Psoas muscle (tissue), 7 donors: ENCODE measurements at regions not wholly inside any gene's neighbourhood (a gene's known extent, or its start where the extent isn't known, plus 50 kb on each side); places are given as distances from the start of the nearest gene placed in this dataset.

Experiments
- ATAC-seq, 4 donors: fragments of 200-7000 bp; cut with Tn5 transposase; one replicate each; pipeline ENCODE4 v1.9.1; 2020; ENCODE audit warnings: moderate library complexity in 3 of 4, mild to moderate bottlenecking in 2 of 4
- DNase-seq, 2 donors: peaks; one replicate each; pipeline ENCODE4 v3.0.0-alpha.2; 2020
- H3K27ac ChIP-seq: fragments of 200-600 bp; one replicate; pipeline ENCODE4 v1.8.0; 2022
- H3K27me3 ChIP-seq, 3 donors: fragments of 200-600 bp in 1 of 3; one replicate each; pipeline versions ENCODE4 v1.6.1 to v1.8.0; 2013 to 2022; ENCODE audit warnings: low read length in 2 of 3, mild to moderate bottlenecking in 2 of 3, moderate library complexity in 1 of 3; ENCODE audit not compliant: insufficient read depth in 3 of 3
- H3K36me3 ChIP-seq, 2 donors: fragments of 200-600 bp in 1 of 2; one replicate each; pipeline versions ENCODE4 v1.6.1 to v1.8.0; 2013 to 2022; ENCODE audit warnings: low read depth in 1 of 2, mild to moderate bottlenecking in 1 of 2, moderate library complexity in 1 of 2; ENCODE audit not compliant: insufficient read depth in 1 of 2
- H3K4me1 ChIP-seq: fragments of 200-600 bp; one replicate; pipeline ENCODE4 v1.8.0; 2022
- H3K4me3 ChIP-seq: fragments of 200-600 bp; one replicate; pipeline ENCODE4 v1.8.0; 2022; ENCODE audit warnings: mild to moderate bottlenecking
- H3K9me3 ChIP-seq: fragments of 200-600 bp; one replicate; pipeline ENCODE4 v1.8.0; 2022
- CTCF ChIP-seq: fragments of 200-600 bp; IDR thresholded peaks from one replicate; pipeline ENCODE4 v1.8.0; 2022; ENCODE audit warnings: antibody characterized with exemption
- WGBS, 3 donors: extraction: QIAGEN DNeasy Blood & Tissue Kit; methylation state at CpG; one replicate each; pipeline versions ENCODE4 v1.1.6 to v1.1.7; 2013; 5-methylcytosine and 5-hydroxymethylcytosine counted together
- intact Hi-C, 2 donors: fragments of 100-400 bp; cut with DNase I; formaldehyde crosslinking; loops; one replicate each; pipeline versions ENCODE4 v1.11.0 to v1.14.2; 2022
- donor health status: healthy with polysubstance abuse.
- donor health status: DM: no; HTN: no; CAD: no; lungs with moderate emphysema.
- donor health status: Bipolar disorder and iron deficiency.
- donor health status: healthy.
- donor health status: DM: yes; HTN: yes; CAD: no.
- donor health status: DM: no; HTN: no; CAD: no.
- donor health status: DM: yes; HTN: yes; CAD: no.

GRCh38 chr6:134589512-134589911 is 271.6 kb upstream of the SGK1 start:
- TF ChIP-seq CTCF: no peak
- H3K4me1 ChIP-seq: no peaks in the 10 kb centered on the region
- no peak for ATAC-seq

GRCh38 chr6:134588267-134588666 is 270.4 kb upstream of the SGK1 start:
- DNase-seq (no peak), ATAC-seq (no peak)
- Histone ChIP-seq H3K4me1 (no peaks in the 10 kb centered on the region), H3K36me3 (no peaks in the 10 kb centered on the region), H3K9me3 (no peaks in the 10 kb centered on the region), H3K27ac (no peak overlapping the region), H3K27me3 (no peaks in the 10 kb centered on the region), H3K4me3 (no peak overlapping the region)
- TF ChIP-seq CTCF: no peak
- 94 to 97% (median 95%) methylated on average over 2 of the region's 2 CpGs for WGBS, 3 donors
- intact Hi-C loops: no loop called here

More at GRCh38 chr6:134589512-134589911, 271.6 kb upstream of the SGK1 start:
- no peak for DNase-seq
- no peaks in the 10 kb centered on the region for H3K36me3 ChIP-seq
- 75 to 85% (median 76%) methylated on average over 5 of the region's 5 CpGs for WGBS, 3 donors
- intact Hi-C loops: no loop called here
- H3K4me3 ChIP-seq: no peak overlapping the region
- no peak overlapping the region for H3K27ac ChIP-seq
- H3K27me3 ChIP-seq: no peaks in the 10 kb centered on the region
- H3K9me3 ChIP-seq: no peaks in the 10 kb centered on the region

GRCh38 chr6:134585517-134585873 is 267.6 kb upstream of the SGK1 start:
- Histone ChIP-seq H3K27me3 (no peaks in the 10 kb centered on the region), H3K4me1 (no peaks in the 10 kb centered on the region), H3K27ac (no peak overlapping the region), H3K36me3 (no peaks in the 10 kb centered on the region), H3K9me3 (no peaks in the 10 kb centered on the region), H3K4me3 (no peak overlapping the region)
- TF ChIP-seq CTCF: no peak
- DNase-seq (no peak), ATAC-seq (no peak)
- intact Hi-C loops: no loop called here
- 73 to 82% (median 76%) methylated on average over 8 of the region's 8 CpGs for WGBS, 3 donors

- 66 to 77% (median 72%) methylated on average over 2 of the region's 2 CpGs for WGBS, 3 donors
- Histone ChIP-seq H3K36me3 (no peaks in the 10 kb centered on the region), H3K4me1 (no peaks in the 10 kb centered on the region), H3K9me3 (no peaks in the 10 kb centered on the region), H3K27ac (no peak overlapping the region), H3K27me3 (no peaks in the 10 kb centered on the region), H3K4me3 (no peak overlapping the region)
- intact Hi-C loops: no loop called here
- no peak for TF ChIP-seq CTCF
- no peak for ATAC-seq
- no peak for DNase-seq
These were observed 267.1 kb upstream of the SGK1 start for GRCh38 chr6:134584847-134585516.

- Histone ChIP-seq H3K4me1 (no peaks in the 10 kb centered on the region), H3K36me3 (no peaks in the 10 kb centered on the region), H3K27ac (no peak overlapping the region), H3K4me3 (no peak overlapping the region), H3K27me3 (no peaks in the 10 kb centered on the region), H3K9me3 (no peaks in the 10 kb centered on the region)
- ATAC-seq: no peak
- TF ChIP-seq CTCF: no peak
- DNase-seq: no peak
- intact Hi-C loops: no loop called here
These were observed 260.1 kb upstream of the SGK1 start for GRCh38 chr6:134577998-134578397.
